Stomach (tissue), 8 donors: ENCODE measurements at regions not wholly inside any gene's neighbourhood (a gene's known extent, or its start where the extent isn't known, plus 50 kb on each side); places are given as distances from the start of the nearest gene placed in this dataset.

Experiments used
- DNase-seq, 2 donors: peaks; one replicate each; pipeline versions ENCODE4 v3.0.0 to v3.0.0-alpha.2; 2013 to 2019
- H3K27ac ChIP-seq, 5 donors: fragments of 200-600 bp in 4 of 5; sonication (generic) in 4 of 5; one replicate each; pipeline ENCODE4 v1.5.1; 2013 to 2019; ENCODE audit warnings: mild to moderate bottlenecking in 1 of 5, moderate library complexity in 1 of 5
- H3K27me3 ChIP-seq, 3 donors: fragments of 200-600 bp; sonication (generic); one replicate each; pipeline ENCODE4 v1.5.1; 2017 to 2019; ENCODE audit warnings: mixed run types in 1 of 3
- H3K36me3 ChIP-seq, 4 donors: fragments of 200-600 bp; sonication (generic); 1 replicate in 3 of 4; 2 replicates in 1 of 4; pipeline ENCODE4 v1.5.1; 2016 to 2019
- H3K4me1 ChIP-seq, 4 donors: fragments of 200-600 bp; sonication (generic); one replicate each; pipeline ENCODE4 v1.5.1; 2016 to 2019
- H3K4me3 ChIP-seq, 4 donors: fragments of 200-600 bp; sonication (generic) in 3 of 4; one replicate each; pipeline ENCODE4 v1.5.1; 2016 to 2019; ENCODE audit warnings: mild to moderate bottlenecking in 1 of 4
- H3K9me3 ChIP-seq, 4 donors: fragments of 200-600 bp; sonication (generic); one replicate each; pipeline ENCODE4 v1.5.1; 2016 to 2019
- EP300 ChIP-seq: sonication (generic); formaldehyde crosslinking; IDR thresholded peaks from one replicate; pipeline ENCODE4 v1.6.1; 2017; ENCODE audit warnings: antibody characterized with exemption
- POLR2A ChIP-seq, 4 donors: fragments of 450-650 bp; IDR thresholded peaks; one replicate each; pipeline ENCODE4 v1.6.1; 2016; ENCODE audit warnings: antibody characterized with exemption in 4 of 4, control low read depth in 2 of 4, mild to moderate bottlenecking in 1 of 4, moderate library complexity in 1 of 4
- POLR2AphosphoS5 ChIP-seq, 3 donors: sonication (generic); formaldehyde crosslinking; IDR thresholded peaks; one replicate each; pipeline ENCODE4 v1.6.1; 2016; ENCODE audit warnings: antibody characterized with exemption in 3 of 3
- WGBS, 5 donors: extraction: QIAGEN DNeasy Blood & Tissue Kit in 3 of 5; methylation state at CpG; one replicate each; pipeline versions ENCODE4 v1.1.5 to v1.1.7; 2013 to 2018; 5-methylcytosine and 5-hydroxymethylcytosine counted together
- intact Hi-C: fragments of 100-400 bp; cut with DNase I; formaldehyde crosslinking; loops from one replicate; pipeline ENCODE4 v1.15.1; 2023; ENCODE audit warnings: low total_unique reads
- TF ChIP-seq, protein P1 (sequence below), 7 experiments: fragments of 450-650 bp in 4 of 7; fragments of 200-600 bp in 3 of 7; sonication (generic) in 3 of 7; IDR thresholded peaks; one replicate each; pipeline ENCODE4 v1.5.1; 2016 to 2019; ENCODE audit warnings: antibody characterized with exemption in 7 of 7, control low read depth in 2 of 7, mild to moderate bottlenecking in 1 of 7
- donor health status: healthy with polysubstance abuse.
- donor health status: Bipolar disorder and iron deficiency.
- donor health status: healthy.

DNA sequence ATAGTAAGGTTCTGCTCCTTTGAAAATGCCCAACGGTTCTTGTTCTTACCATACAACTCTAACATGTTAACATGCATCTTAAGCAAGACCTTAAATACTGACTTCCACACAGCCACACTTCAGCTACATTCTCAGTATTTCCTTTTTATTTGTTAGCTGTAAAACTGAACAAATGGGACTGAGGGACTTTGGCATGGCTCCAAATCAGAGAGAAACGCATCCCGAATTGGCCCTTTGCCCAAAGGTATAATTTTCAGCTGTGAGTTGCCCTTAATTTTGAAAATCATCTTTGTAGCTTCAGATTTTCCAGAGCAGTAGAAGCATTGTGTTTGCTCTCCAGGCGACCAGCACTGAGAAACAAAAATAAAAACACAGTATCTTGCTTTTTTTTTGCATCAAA, 56.4 kb downstream of the NEUROD6 start:
- DNase-seq = no peak
- H3K9me3 ChIP-seq = no peaks in the 10 kb centered on the region
- no peak overlapping the region for H3K27ac ChIP-seq
- H3K36me3 ChIP-seq = no peaks in the 10 kb centered on the region
- TF ChIP-seq, protein P1, sequence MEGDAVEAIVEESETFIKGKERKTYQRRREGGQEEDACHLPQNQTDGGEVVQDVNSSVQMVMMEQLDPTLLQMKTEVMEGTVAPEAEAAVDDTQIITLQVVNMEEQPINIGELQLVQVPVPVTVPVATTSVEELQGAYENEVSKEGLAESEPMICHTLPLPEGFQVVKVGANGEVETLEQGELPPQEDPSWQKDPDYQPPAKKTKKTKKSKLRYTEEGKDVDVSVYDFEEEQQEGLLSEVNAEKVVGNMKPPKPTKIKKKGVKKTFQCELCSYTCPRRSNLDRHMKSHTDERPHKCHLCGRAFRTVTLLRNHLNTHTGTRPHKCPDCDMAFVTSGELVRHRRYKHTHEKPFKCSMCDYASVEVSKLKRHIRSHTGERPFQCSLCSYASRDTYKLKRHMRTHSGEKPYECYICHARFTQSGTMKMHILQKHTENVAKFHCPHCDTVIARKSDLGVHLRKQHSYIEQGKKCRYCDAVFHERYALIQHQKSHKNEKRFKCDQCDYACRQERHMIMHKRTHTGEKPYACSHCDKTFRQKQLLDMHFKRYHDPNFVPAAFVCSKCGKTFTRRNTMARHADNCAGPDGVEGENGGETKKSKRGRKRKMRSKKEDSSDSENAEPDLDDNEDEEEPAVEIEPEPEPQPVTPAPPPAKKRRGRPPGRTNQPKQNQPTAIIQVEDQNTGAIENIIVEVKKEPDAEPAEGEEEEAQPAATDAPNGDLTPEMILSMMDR (IDR thresholded peaks at IDR 0.05) = no peak
- no peak for TF ChIP-seq EP300
- TF ChIP-seq POLR2AphosphoS5 (IDR thresholded peaks at IDR 0.05) = no peak
- no peak for TF ChIP-seq POLR2A (IDR thresholded peaks at IDR 0.05)
- 47 to 57% (median 50%) methylated on average over 4 of the region's 4 CpGs for WGBS, 5 donors
- no peak overlapping the region for H3K4me3 ChIP-seq
- no peaks in the 10 kb centered on the region for H3K4me1 ChIP-seq
- H3K27me3 ChIP-seq = no peaks in the 10 kb centered on the region
- intact Hi-C loops = no loop called here

DNA sequence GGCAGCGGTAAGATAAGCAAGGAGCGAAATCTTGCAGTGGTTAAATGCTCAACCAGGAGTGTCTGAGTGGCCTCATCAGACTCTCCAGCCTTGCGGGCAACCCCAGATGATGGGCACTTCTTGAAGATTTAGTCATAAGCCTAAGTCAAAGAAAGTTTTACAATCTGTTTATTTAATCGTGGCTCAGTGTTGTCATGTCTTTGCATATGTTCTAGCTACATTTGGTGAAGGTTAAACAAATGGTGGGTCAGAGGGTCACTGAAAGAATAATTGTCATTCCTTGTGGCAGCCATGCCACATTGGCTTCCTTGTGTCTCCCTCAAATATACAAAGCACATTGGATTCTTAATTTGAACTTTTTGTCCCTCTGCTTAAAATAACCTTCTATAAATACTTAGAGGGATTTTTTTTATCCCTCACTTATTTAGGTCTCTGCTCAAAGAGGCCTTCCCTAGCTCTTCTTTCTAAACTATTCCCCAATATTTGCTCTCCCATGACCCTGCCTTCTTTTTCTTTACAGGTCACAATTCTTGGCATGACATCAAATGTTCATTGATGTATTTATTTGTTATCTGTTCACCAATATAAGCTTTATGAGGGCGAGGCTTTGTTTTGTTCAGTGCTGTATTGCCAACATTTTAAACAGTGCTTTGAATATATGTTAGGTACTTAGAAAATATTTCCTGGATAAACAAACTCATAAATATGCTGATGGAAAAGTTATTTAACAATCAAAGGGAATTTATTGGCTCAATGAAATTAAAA, 68.7 kb downstream of the NEUROD6 start:
- no peak overlapping the region for H3K4me3 ChIP-seq
- DNase-seq = no peak
- 61 to 65% (median 63%) methylated on average over 5 of the region's 5 CpGs for WGBS, 5 donors
- intact Hi-C loops = no loop called here
- no peaks in the 10 kb centered on the region for H3K36me3 ChIP-seq
- H3K9me3 ChIP-seq = no peaks in the 10 kb centered on the region
- TF ChIP-seq EP300 = no peak
- H3K27ac ChIP-seq = no peak overlapping the region
- peaks cover 0 to 3% (median 0%) of the 10 kb centered on the region in 4 donors for H3K4me1 ChIP-seq
- H3K27me3 ChIP-seq = no peaks in the 10 kb centered on the region

DNA sequence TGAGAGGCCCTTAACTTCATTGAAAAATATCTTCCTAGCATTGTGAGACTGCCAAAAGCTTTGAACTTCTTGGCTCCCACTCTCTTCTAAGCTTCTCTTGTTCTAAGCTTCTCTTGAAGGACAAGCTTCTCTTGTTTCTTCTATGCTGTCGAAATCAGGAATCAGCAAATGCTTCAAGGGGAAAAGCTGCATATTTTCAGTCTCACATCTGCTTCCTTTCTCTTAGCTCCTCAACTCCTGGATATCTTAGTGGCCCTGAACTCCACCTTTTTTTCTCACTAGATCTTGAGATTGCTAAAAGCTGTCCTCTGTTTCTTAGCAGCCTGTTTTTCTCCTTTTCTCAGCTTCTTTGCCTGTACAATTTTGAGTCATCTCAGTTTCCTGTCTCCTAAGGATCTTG, 73.0 kb downstream of the NEUROD6 start:
- Histone ChIP-seq H3K27ac (no peak overlapping the region), H3K27me3 (no peaks in the 10 kb centered on the region), H3K36me3 (no peaks in the 10 kb centered on the region), H3K4me3 (no peak overlapping the region), H3K4me1 (peaks cover 0 to 2% (median 0%) of the 10 kb centered on the region in 4 donors), H3K9me3 (no peaks in the 10 kb centered on the region)
- DNase-seq = no peak
- TF ChIP-seq, protein P1 (IDR thresholded peaks at IDR 0.05) = no peak
- TF ChIP-seq POLR2AphosphoS5 (IDR thresholded peaks at IDR 0.05) = no peak
- no peak for TF ChIP-seq POLR2A (IDR thresholded peaks at IDR 0.05)
- no peak for TF ChIP-seq EP300
- 54 to 72% (median 64%) methylated on average over 1 of the region's 1 CpG for WGBS, 5 donors
- intact Hi-C loops = no loop called here

DNA sequence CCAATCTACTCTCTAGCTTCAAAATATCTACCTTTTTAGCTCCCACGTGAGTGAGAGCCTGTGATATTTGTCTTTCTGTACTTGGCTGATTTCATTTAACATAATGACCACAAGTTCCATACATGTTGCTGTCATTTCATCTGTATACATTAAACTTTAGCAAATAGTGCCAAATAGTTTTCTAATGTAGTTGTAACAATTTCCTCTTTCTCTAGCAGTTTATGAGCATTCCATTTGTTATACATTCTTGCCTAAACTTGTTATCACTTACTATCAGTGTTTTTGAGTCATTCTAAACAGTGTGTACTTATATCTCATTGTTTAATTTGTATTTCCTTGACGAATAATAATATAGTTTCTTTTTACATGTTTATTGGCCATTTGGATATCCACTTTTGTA, 77.2 kb downstream of the NEUROD6 start:
- no peak for TF ChIP-seq POLR2A (IDR thresholded peaks at IDR 0.05)
- TF ChIP-seq, protein P1 (IDR thresholded peaks at IDR 0.05) = no peak
- TF ChIP-seq POLR2AphosphoS5 (IDR thresholded peaks at IDR 0.05) = no peak
- no peak for TF ChIP-seq EP300
- H3K36me3 ChIP-seq = no peaks in the 10 kb centered on the region
- WGBS, 5 donors = 14 to 32% (median 27%) methylated on average over 2 of the region's 2 CpGs
- H3K27ac ChIP-seq = no peak overlapping the region
- no peak for DNase-seq
- H3K27me3 ChIP-seq = no peaks in the 10 kb centered on the region
- intact Hi-C loops = no loop called here
- peaks cover 0 to 7% (median 0%) of the 10 kb centered on the region in 4 donors for H3K4me1 ChIP-seq
- no peaks in the 10 kb centered on the region for H3K9me3 ChIP-seq
- H3K4me3 ChIP-seq = no peak overlapping the region

DNA sequence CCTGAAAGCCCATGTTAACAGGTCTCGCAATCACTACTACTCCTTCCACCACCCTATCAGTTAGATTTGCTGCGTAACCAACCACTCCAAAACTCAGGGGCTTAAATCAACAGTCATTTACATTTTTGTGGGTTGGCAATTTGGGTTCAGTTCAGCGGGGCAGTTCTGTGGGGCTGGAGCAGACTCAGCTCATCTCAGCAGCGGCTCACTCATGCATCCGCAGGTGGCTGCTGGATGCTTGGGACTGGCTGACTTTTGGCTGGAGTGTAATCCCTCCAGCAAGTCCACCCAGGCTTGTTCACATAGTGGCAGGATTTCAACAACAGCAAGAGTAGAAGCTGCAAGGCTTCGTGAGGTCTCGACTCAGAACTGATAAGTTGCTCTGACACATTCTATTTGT, 79.2 kb downstream of the NEUROD6 start:
- intact Hi-C loops = no loop called here
- Histone ChIP-seq H3K36me3 (no peaks in the 10 kb centered on the region), H3K9me3 (no peaks in the 10 kb centered on the region), H3K4me3 (no peak overlapping the region), H3K27me3 (no peaks in the 10 kb centered on the region), H3K27ac (no peak overlapping the region), H3K4me1 (peaks cover 0 to 7% (median 0%) of the 10 kb centered on the region in 4 donors)
- TF ChIP-seq EP300 (no peak), POLR2AphosphoS5 (IDR thresholded peaks at IDR 0.05) (no peak), POLR2A (IDR thresholded peaks at IDR 0.05) (no peak)
- TF ChIP-seq, protein P1 (IDR thresholded peaks at IDR 0.05) = no peak
- WGBS, 5 donors = 20 to 44% (median 25%) methylated on average over 7 of the region's 7 CpGs
- DNase-seq = peak in 1 of 2 donors; percentile 3
